A549 (cell line): ENCODE measurements at regions not wholly inside any gene's neighbourhood (a gene's known extent, or its start where the extent isn't known, plus 50 kb on each side); places are given as distances from the start of the nearest gene placed in this dataset.

Experiments
- ATAC-seq, 2 experiments: fragments of 200-7000 bp in 1 of 2; fragments of >200 bp in 1 of 2; cut with Nextera tagmentation in 1 of 2; cut with Tn5 transposase in 1 of 2; 3 replicates each; pipeline versions ENCODE4 v1.8.0 to v1.9.1; 2018 to 2020; ENCODE audit warnings: mild to moderate bottlenecking in 1 of 2, moderate library complexity in 1 of 2
- CTCF ChIA-PET: fragments of 300-600 bp; sonication (Branson Sonifier 250); formaldehyde crosslinking; extraction: SDS; loops from one replicate; lab custom pipeline; 2021; ENCODE audit warnings: antibody characterized with exemption, inconsistent platforms; lab: Yijun Ruan, JAX
- POLR2A ChIA-PET: fragments of 350-600 bp; formaldehyde crosslinking; extraction: SDS; loops from one replicate; lab custom pipeline; 2021; ENCODE audit warnings: antibody characterized with exemption, inconsistent platforms; lab: Yijun Ruan, JAX
- DNase-seq, 2 experiments: peaks; one replicate each; pipeline versions ENCODE4 v3.0.0 to v3.0.0-alpha.2; 2011 to 2016; ENCODE audit warnings: low read depth in 1 of 2, low spot score in 1 of 2
- FAIRE-seq: peaks from 2 replicates; lab custom pipeline; 2011; peaks lifted over from hg19 to GRCh38; lab: Jason Lieb, UNC
- H3K27ac ChIP-seq, 2 experiments: fragments of >200 bp; sonication (Bioruptor Twin); formaldehyde crosslinking; 3 replicates each; pipeline ENCODE4 v1.5.1; 2016 to 2017
- H3K4me1 ChIP-seq: fragments of >200 bp; sonication (Bioruptor Twin); formaldehyde crosslinking; 3 replicates; pipeline ENCODE4 v1.6.1; 2016
- H3K4me2 ChIP-seq: fragments of >200 bp; sonication (Bioruptor Twin); formaldehyde crosslinking; 3 replicates; pipeline ENCODE4 v1.6.1; 2016
- H3K4me3 ChIP-seq: fragments of >200 bp; sonication (Bioruptor Twin); formaldehyde crosslinking; 3 replicates; pipeline ENCODE4 v1.5.1; 2016
- H3K9me3 ChIP-seq: fragments of >200 bp; sonication (Bioruptor Twin); formaldehyde crosslinking; 3 replicates; pipeline ENCODE4 v1.6.1; 2016
- BHLHE40 ChIP-seq: IDR thresholded peaks from 2 replicates; pipeline ENCODE4 v1.6.1; 2012; ENCODE audit warnings: low read depth, low read length, inconsistent platforms
- CBX2 ChIP-seq: fragments of 200-600 bp; sonication (generic); IDR thresholded peaks from 2 replicates; pipeline ENCODE4 v1.6.1; 2016; ENCODE audit warnings: low read depth, mild to moderate bottlenecking, borderline replicate concordance
- FOSB ChIP-seq: fragments of 250-450 bp; sonication (Bioruptor Pico); IDR thresholded peaks from 2 replicates; pipeline ENCODE4 v1.5.0; 2020; ENCODE audit warnings: mild to moderate bottlenecking, moderate library complexity
- FOXS1 ChIP-seq: fragments of 250-450 bp; sonication (Bioruptor Pico); IDR thresholded peaks from 2 replicates; pipeline ENCODE4 v1.5.0; 2020; ENCODE audit warnings: mild to moderate bottlenecking, moderate library complexity
- HOXB13 ChIP-seq: fragments of 250-450 bp; sonication (Bioruptor Pico); IDR thresholded peaks from 2 replicates; pipeline ENCODE4 v1.5.0; 2020; ENCODE audit warnings: low read depth, mild to moderate bottlenecking, moderate library complexity
- HOXB5 ChIP-seq: fragments of 250-450 bp; sonication (Bioruptor Pico); IDR thresholded peaks from 2 replicates; pipeline ENCODE4 v1.5.0; 2020; ENCODE audit warnings: mild to moderate bottlenecking, moderate library complexity
- MYC ChIP-seq: IDR thresholded peaks from 2 replicates; pipeline ENCODE4 v1.6.1; 2012; ENCODE audit warnings: mild to moderate bottlenecking, inconsistent platforms, low read length, improper control_type of control experiment, borderline replicate concordance
- NPAS2 ChIP-seq: fragments of 250-450 bp; sonication (Bioruptor Pico); IDR thresholded peaks from 2 replicates; pipeline ENCODE4 v1.8.0; 2022; ENCODE audit warnings: mild to moderate bottlenecking, moderate library complexity, borderline replicate concordance
- NR3C1 ChIP-seq: fragments of >200 bp; sonication (Bioruptor Twin); formaldehyde crosslinking; IDR thresholded peaks from 3 replicates; pipeline ENCODE4 v1.6.1; 2017
- POLR2AphosphoS2 ChIP-seq: conservative IDR thresholded peaks from 2 replicates; pipeline ENCODE4 v1.6.1; 2012; ENCODE audit warnings: low read length, improper control_type of control experiment, inconsistent platforms
- RAD21 ChIP-seq, 2 experiments: fragments of >200 bp in 1 of 2; sonication (Bioruptor Twin) in 1 of 2; formaldehyde crosslinking in 1 of 2; IDR thresholded peaks in 1 of 2; conservative IDR thresholded peaks in 1 of 2; 2 replicates in 1 of 2; 3 replicates in 1 of 2; pipeline ENCODE4 v1.6.1; 2012 to 2018; ENCODE audit warnings: inconsistent platforms in 1 of 2
- RARB ChIP-seq: fragments of 250-450 bp; sonication (Bioruptor Pico); IDR thresholded peaks from 2 replicates; pipeline ENCODE4 v1.8.0; 2021; ENCODE audit warnings: mild to moderate bottlenecking, moderate library complexity
- RCOR1 ChIP-seq: fragments of 150-350 bp; IDR thresholded peaks from 2 replicates; pipeline ENCODE4 v1.6.1; 2014; ENCODE audit warnings: antibody characterized with exemption, low read length, low read depth
- SMC3 ChIP-seq: fragments of >200 bp; sonication (Bioruptor Twin); formaldehyde crosslinking; IDR thresholded peaks from 3 replicates; pipeline ENCODE4 v1.6.1; 2018; ENCODE audit warnings: inconsistent platforms
- SREBF2 ChIP-seq: fragments of 450-650 bp; IDR thresholded peaks from 2 replicates; pipeline ENCODE4 v1.6.1; 2014; ENCODE audit warnings: mild to moderate bottlenecking, moderate library complexity
- TFCP2L1 ChIP-seq: fragments of 250-450 bp; sonication (Bioruptor Pico); IDR thresholded peaks from 2 replicates; pipeline ENCODE4 v1.5.0; 2021; ENCODE audit warnings: mild to moderate bottlenecking
- TP53 ChIP-seq: fragments of 250-450 bp; sonication (Bioruptor Pico); IDR thresholded peaks from 2 replicates; pipeline ENCODE4 v1.5.0; 2021; ENCODE audit warnings: mild to moderate bottlenecking, moderate library complexity
- ZFP36 ChIP-seq: fragments of 450-650 bp; IDR thresholded peaks from 2 replicates; pipeline ENCODE4 v1.6.1; 2014; ENCODE audit warnings: borderline replicate concordance; ENCODE audit not compliant: partially characterized antibody
- WGBS: methylation state at CpG from one replicate; pipeline ENCODE4 v1.1.6; 2017; ENCODE audit errors: missing lambda C conversion rate; 5-methylcytosine and 5-hydroxymethylcytosine counted together
- TF ChIP-seq, protein P1 (sequence below): fragments of 150-350 bp; IDR thresholded peaks from 2 replicates; pipeline ENCODE4 v1.6.1; 2014; ENCODE audit warnings: low read depth, mild to moderate bottlenecking, low read length
- TF ChIP-seq, protein P2 (sequence below): fragments of >200 bp; sonication (Bioruptor Twin); formaldehyde crosslinking; IDR thresholded peaks from 3 replicates; pipeline ENCODE4 v1.6.1; 2016
- TF ChIP-seq, protein P3 (sequence below): fragments of >200 bp; sonication (Bioruptor Twin); formaldehyde crosslinking; IDR thresholded peaks from 2 replicates; pipeline ENCODE4 v1.6.1; 2016
- TF ChIP-seq, protein P4 (sequence below): fragments of 250-450 bp; sonication (Bioruptor Pico); IDR thresholded peaks from 2 replicates; pipeline ENCODE4 v1.5.0; 2021; ENCODE audit warnings: mild to moderate bottlenecking, moderate library complexity, borderline replicate concordance

DNA sequence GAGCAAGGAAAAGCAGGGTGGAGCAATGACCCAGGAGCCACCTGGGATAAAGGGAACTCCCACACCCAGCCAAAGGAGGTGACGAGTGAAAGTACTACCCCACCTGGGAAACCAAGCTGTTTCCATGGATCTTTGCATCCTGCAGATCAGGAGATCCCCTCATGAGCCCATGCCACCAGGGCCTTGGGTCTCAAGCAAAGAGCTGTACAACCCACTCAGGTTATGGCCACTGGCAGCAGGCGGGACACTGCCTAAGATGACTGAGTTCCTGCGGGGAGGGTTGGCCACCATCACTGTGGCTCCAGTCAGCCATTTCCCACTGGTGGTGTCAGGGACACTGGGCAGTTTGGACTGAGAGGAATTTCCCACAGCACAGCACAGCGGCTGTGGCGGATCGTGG, 225.7 kb downstream of the CDH9 start:
- WGBS = 75% methylated on average over 6 of the region's 6 CpGs
- H3K9me3 ChIP-seq = 0 out of 3 replicates have a peak, but pooled peaks cover 5% of the 10 kb centered on the region
- no peak overlapping the region for H3K4me3 ChIP-seq
- ATAC-seq = no peak
- TF ChIP-seq FOSB (CRISPR knock-in tag) (no peak), RCOR1 (no peak), HOXB13 (CRISPR knock-in tag) (no peak), CBX2 (no peak)
- TF ChIP-seq, protein P1, sequence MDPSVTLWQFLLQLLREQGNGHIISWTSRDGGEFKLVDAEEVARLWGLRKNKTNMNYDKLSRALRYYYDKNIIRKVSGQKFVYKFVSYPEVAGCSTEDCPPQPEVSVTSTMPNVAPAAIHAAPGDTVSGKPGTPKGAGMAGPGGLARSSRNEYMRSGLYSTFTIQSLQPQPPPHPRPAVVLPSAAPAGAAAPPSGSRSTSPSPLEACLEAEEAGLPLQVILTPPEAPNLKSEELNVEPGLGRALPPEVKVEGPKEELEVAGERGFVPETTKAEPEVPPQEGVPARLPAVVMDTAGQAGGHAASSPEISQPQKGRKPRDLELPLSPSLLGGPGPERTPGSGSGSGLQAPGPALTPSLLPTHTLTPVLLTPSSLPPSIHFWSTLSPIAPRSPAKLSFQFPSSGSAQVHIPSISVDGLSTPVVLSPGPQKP = no peak
- TF ChIP-seq, protein P2, sequence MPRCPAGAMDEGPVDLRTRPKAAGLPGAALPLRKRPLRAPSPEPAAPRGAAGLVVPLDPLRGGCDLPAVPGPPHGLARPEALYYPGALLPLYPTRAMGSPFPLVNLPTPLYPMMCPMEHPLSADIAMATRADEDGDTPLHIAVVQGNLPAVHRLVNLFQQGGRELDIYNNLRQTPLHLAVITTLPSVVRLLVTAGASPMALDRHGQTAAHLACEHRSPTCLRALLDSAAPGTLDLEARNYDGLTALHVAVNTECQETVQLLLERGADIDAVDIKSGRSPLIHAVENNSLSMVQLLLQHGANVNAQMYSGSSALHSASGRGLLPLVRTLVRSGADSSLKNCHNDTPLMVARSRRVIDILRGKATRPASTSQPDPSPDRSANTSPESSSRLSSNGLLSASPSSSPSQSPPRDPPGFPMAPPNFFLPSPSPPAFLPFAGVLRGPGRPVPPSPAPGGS = no peak
- TF ChIP-seq, protein P3, sequence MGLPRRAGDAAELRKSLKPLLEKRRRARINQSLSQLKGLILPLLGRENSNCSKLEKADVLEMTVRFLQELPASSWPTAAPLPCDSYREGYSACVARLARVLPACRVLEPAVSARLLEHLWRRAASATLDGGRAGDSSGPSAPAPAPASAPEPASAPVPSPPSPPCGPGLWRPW = no peak
- no peak overlapping the region for H3K27ac ChIP-seq
- no peaks in the 10 kb centered on the region for H3K4me1 ChIP-seq
- ChIA-PET CTCF (interaction anchor here (0.8 to 1.2 kb wide), 2 partner anchors 34 to 120 kb away, joined by 3 read pairs; no protein-coding TSS in a partner anchor), POLR2A (no interaction called here)
- H3K4me2 ChIP-seq = no peak overlapping the region
- no peak for DNase-seq
- FAIRE-seq = no peak

DNA sequence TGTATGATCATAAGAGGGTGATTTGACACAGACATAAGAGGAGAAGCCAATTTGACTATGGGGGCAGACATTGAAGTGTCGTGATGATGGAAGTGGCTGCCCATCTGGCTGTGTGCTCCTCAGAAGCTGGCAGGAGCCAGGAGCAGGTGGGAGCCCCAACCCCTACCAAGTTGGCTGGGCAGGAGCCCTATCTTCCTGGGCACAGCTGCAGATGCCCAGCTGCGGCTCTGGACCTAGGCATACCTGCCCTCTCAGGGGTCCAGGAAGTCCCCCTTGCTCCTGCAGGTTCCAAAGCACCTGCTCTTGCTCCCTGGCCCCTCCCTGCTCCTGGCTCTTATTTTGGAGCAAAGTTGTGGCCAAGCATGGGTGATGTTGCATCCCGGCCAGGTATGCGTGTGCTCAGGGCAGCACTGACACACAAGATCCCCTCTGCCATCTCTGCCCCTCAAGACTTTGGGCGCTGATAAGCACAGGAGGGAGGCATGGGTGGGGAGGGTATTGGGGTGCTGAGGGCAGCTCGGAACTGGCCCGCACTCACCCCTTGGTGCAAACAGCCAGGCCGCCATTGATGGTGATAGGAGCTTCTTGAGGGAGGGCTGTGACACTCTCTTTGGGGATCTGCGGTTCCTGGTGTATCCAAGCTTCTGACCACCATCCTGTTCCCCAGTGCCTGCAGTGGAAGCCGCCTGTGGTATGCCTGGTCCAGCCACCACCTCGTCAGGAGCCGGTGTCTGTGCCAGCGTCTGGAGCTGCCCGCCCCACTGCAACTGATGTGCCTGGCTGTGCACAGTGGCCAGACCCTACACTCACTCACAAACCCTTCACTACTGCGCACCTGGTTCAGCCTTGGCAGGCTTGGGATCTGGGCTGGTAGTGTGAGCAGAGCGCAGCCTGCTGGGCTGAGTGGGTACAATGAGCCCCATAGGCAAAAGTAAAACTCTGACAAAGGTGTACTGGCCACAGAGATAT, 230.9 kb downstream of the CDH9 start:
- H3K4me1 ChIP-seq = no peaks in the 10 kb centered on the region
- H3K9me3 ChIP-seq = peaks cover 11% of the 10 kb centered on the region; the same call in 2 of the 3 replicates
- H3K4me3 ChIP-seq = no peak overlapping the region
- ChIA-PET CTCF (no interaction called here), POLR2A (no interaction called here)
- DNase-seq (no peak), FAIRE-seq (no peak), ATAC-seq (no peak)
- TF ChIP-seq ZFP36 = no peak
- no peak for TF ChIP-seq SMC3
- 72% methylated on average over 10 of the region's 16 CpGs for WGBS
- no peak overlapping the region for H3K27ac ChIP-seq
- no peak overlapping the region for H3K4me2 ChIP-seq

DNA sequence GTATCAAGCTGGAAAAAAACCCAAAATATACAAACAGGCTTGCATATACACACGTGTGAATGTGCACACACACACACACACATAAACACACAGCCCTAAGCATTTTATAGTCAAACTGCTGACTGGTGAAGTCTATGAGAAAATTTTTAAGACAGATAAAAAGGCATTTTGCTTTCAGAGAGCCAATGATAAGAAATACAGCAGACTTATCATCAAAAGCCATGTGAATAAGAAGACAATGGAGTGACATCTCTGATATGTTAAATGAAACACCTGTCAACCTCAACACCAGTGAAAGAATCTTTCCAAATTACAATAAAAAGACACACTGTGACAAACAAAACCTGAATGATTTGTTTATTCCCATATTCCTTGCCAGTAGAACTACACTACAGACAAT, 233.3 kb downstream of the CDH9 start:
- peaks cover 11% of the 10 kb centered on the region; the same call in 2 of the 3 replicates for H3K9me3 ChIP-seq
- WGBS = 3% methylated on average over 1 of the region's 1 CpG
- no peaks in the 10 kb centered on the region for H3K4me1 ChIP-seq
- DNase-seq (no peak), ATAC-seq (no peak), FAIRE-seq (no peak)
- H3K4me2 ChIP-seq = no peak overlapping the region
- H3K4me3 ChIP-seq = no peak overlapping the region
- POLR2A ChIA-PET = no interaction called here
- H3K27ac ChIP-seq = no peak overlapping the region
- CTCF ChIA-PET = no interaction called here
- TF ChIP-seq, protein P2 = no peak
- TF ChIP-seq SREBF2 (no peak), FOXS1 (CRISPR knock-in tag) (no peak), RAD21 (conservative IDR thresholded peaks at IDR 0.05 in 1 of 2, IDR thresholded peaks at IDR 0.05 in 1 of 2) (no peak), POLR2AphosphoS2 (no peak), HOXB5 (CRISPR knock-in tag) (no peak), NPAS2 (no peak), RARB (CRISPR knock-in tag) (no peak), BHLHE40 (no peak), TFCP2L1 (no peak), HOXB13 (CRISPR knock-in tag) (no peak), MYC (no peak), NR3C1 (no peak), TP53 (CRISPR knock-in tag) (no peak)
- TF ChIP-seq, protein P3 = no peak
- TF ChIP-seq, protein P1 = no peak
- TF ChIP-seq, protein P4, sequence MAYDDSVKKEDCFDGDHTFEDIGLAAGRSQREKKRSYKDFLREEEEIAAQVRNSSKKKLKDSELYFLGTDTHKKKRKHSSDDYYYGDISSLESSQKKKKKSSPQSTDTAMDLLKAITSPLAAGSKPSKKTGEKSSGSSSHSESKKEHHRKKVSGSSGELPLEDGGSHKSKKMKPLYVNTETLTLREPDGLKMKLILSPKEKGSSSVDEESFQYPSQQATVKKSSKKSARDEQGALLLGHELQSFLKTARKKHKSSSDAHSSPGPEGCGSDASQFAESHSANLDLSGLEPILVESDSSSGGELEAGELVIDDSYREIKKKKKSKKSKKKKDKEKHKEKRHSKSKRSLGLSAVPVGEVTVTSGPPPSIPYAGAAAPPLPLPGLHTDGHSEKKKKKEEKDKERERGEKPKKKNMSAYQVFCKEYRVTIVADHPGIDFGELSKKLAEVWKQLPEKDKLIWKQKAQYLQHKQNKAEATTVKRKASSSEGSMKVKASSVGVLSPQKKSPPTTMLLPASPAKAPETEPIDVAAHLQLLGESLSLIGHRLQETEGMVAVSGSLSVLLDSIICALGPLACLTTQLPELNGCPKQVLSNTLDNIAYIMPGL (CRISPR knock-in tag) = no peak
